Liver (tissue), 8 donors: ENCODE measurements at regions not wholly inside any gene's neighbourhood (a gene's known extent, or its start where the extent isn't known, plus 50 kb on each side); places are given as distances from the start of the nearest gene placed in this dataset.

Experiments used
- DNase-seq: peaks from one replicate; pipeline ENCODE4 v3.0.0-alpha.2; 2017; ENCODE audit warnings: low spot score
- H3K27ac ChIP-seq, 2 donors: one replicate each; pipeline ENCODE4 v1.7.0; 2013; ENCODE audit warnings: inconsistent platforms in 2 of 2, low read length in 2 of 2, control low read depth in 1 of 2, low read depth in 1 of 2, mild to moderate bottlenecking in 1 of 2
- H3K27me3 ChIP-seq, 4 donors: one replicate each; pipeline versions ENCODE4 v1.6.1 to v1.7.0; 2013; ENCODE audit warnings: low read length in 3 of 4, inconsistent platforms in 1 of 4, mild to moderate bottlenecking in 1 of 4, moderate library complexity in 1 of 4; ENCODE audit not compliant: control insufficient read depth in 4 of 4, insufficient read depth in 4 of 4
- H3K36me3 ChIP-seq, 4 donors: one replicate each; pipeline versions ENCODE4 v1.6.1 to v1.7.0; 2013; ENCODE audit warnings: low read length in 3 of 4, mild to moderate bottlenecking in 3 of 4, low read depth in 1 of 4, moderate library complexity in 1 of 4; ENCODE audit not compliant: control insufficient read depth in 4 of 4, insufficient read depth in 3 of 4
- H3K4me1 ChIP-seq, 4 donors: one replicate each; pipeline versions ENCODE4 v1.6.1 to v1.7.0; 2013; ENCODE audit warnings: low read length in 3 of 4, mild to moderate bottlenecking in 3 of 4, moderate library complexity in 1 of 4; ENCODE audit not compliant: control insufficient read depth in 4 of 4, insufficient read depth in 4 of 4
- H3K4me3 ChIP-seq, 3 donors: one replicate each; pipeline versions ENCODE4 v1.6.1 to v1.7.0; 2013; ENCODE audit warnings: low read length in 3 of 3, control low read depth in 1 of 3, low read depth in 1 of 3, mild to moderate bottlenecking in 1 of 3
- H3K9ac ChIP-seq, 2 donors: one replicate each; pipeline ENCODE4 v1.7.0; 2013; ENCODE audit warnings: low read length in 2 of 2, mild to moderate bottlenecking in 2 of 2, moderate library complexity in 2 of 2, control low read depth in 1 of 2, low read depth in 1 of 2
- H3K9me3 ChIP-seq, 4 donors: one replicate each; pipeline versions ENCODE4 v1.6.1 to v1.7.0; 2013; ENCODE audit warnings: low read length in 3 of 4; ENCODE audit not compliant: control insufficient read depth in 4 of 4
- ATF3 ChIP-seq: IDR thresholded peaks from 2 replicates; pipeline ENCODE4 v1.6.1; 2016; ENCODE audit warnings: antibody characterized with exemption
- CTCF ChIP-seq: fragments of 150-350 bp; IDR thresholded peaks from 2 replicates; pipeline ENCODE4 v1.5.1; 2017; ENCODE audit warnings: improper control_type of control experiment, low read depth, low read length; ENCODE audit not compliant: missing input control
- FOXA1 ChIP-seq: IDR thresholded peaks from 2 replicates; pipeline ENCODE4 v1.6.1; 2016; ENCODE audit warnings: antibody characterized with exemption
- GABPA ChIP-seq, 2 donors: IDR thresholded peaks in 1 of 2; conservative IDR thresholded peaks in 1 of 2; 2 replicates each; pipeline ENCODE4 v1.6.1; 2016; ENCODE audit warnings: antibody characterized with exemption in 2 of 2, mild to moderate bottlenecking in 1 of 2, moderate library complexity in 1 of 2
- HNF4A ChIP-seq, 2 donors: conservative IDR thresholded peaks; 2 replicates each; pipeline ENCODE4 v1.6.1; 2016; ENCODE audit warnings: antibody characterized with exemption in 2 of 2, mild to moderate bottlenecking in 2 of 2
- HNF4G ChIP-seq: IDR thresholded peaks from 2 replicates; pipeline ENCODE4 v1.6.1; 2016; ENCODE audit warnings: antibody characterized with exemption
- JUND ChIP-seq, 2 donors: IDR thresholded peaks; 2 replicates each; pipeline ENCODE4 v1.6.1; 2016; ENCODE audit warnings: antibody characterized with exemption in 2 of 2
- MAX ChIP-seq: IDR thresholded peaks from 2 replicates; pipeline ENCODE4 v1.6.1; 2016; ENCODE audit warnings: antibody characterized with exemption
- NR2F2 ChIP-seq: IDR thresholded peaks from 2 replicates; pipeline ENCODE4 v1.6.1; 2016; ENCODE audit warnings: antibody characterized with exemption
- RAD21 ChIP-seq, 2 donors: IDR thresholded peaks; 2 replicates each; pipeline ENCODE4 v1.6.1; 2016; ENCODE audit warnings: antibody characterized with exemption in 2 of 2, mild to moderate bottlenecking in 2 of 2
- REST ChIP-seq: IDR thresholded peaks from 2 replicates; pipeline ENCODE4 v1.6.1; 2016; ENCODE audit warnings: antibody characterized with exemption, mild to moderate bottlenecking
- RXRA ChIP-seq, 2 donors: IDR thresholded peaks; 2 replicates each; pipeline ENCODE4 v1.6.1; 2017 to 2018; ENCODE audit warnings: antibody characterized with exemption in 2 of 2, mild to moderate bottlenecking in 1 of 2
- SP1 ChIP-seq: IDR thresholded peaks from 2 replicates; pipeline ENCODE4 v1.6.1; 2018; ENCODE audit warnings: antibody characterized with exemption, mild to moderate bottlenecking
- TAF1 ChIP-seq: conservative IDR thresholded peaks from 2 replicates; pipeline ENCODE4 v1.6.1; 2016; ENCODE audit warnings: antibody characterized with exemption, mild to moderate bottlenecking
- YY1 ChIP-seq: IDR thresholded peaks from 2 replicates; pipeline ENCODE4 v1.6.1; 2016; ENCODE audit warnings: antibody characterized with exemption, mild to moderate bottlenecking
- ZBTB33 ChIP-seq: IDR thresholded peaks from 2 replicates; pipeline ENCODE4 v1.6.1; 2016; ENCODE audit warnings: antibody characterized with exemption
- WGBS: extraction: QIAGEN DNeasy Blood & Tissue Kit; methylation state at CpG from one replicate; pipeline ENCODE4 v1.1.7; 2013; 5-methylcytosine and 5-hydroxymethylcytosine counted together
- donor health status: healthy.
- donor health status: healthy.
- donor health status: healthy.
- donor health status: healthy.
- donor health status: healthy.

- TF ChIP-seq RXRA (IDR thresholded peaks at IDR 0.05) (no peak), YY1 (no peak), GABPA (IDR thresholded peaks at IDR 0.05 in 1 of 2, conservative IDR thresholded peaks at IDR 0.05 in 1 of 2) (no peak)
These were observed 260.6 kb upstream of the SKOR2 start (continued) for GRCh38 chr18:47512056-47512455.

- no peak for TF ChIP-seq ATF3
- TF ChIP-seq RXRA (IDR thresholded peaks at IDR 0.05) = no peak
- no peak for TF ChIP-seq FOXA1
- no peak for TF ChIP-seq HNF4G
- TF ChIP-seq YY1 = no peak
- TF ChIP-seq ZBTB33 = no peak
- TF ChIP-seq RAD21 (IDR thresholded peaks at IDR 0.05) = no peak
- no peak for TF ChIP-seq REST
- TF ChIP-seq TAF1 = no peak
- TF ChIP-seq GABPA (IDR thresholded peaks at IDR 0.05 in 1 of 2, conservative IDR thresholded peaks at IDR 0.05 in 1 of 2) = no peak
- Histone ChIP-seq H3K9me3 (no peaks in the 10 kb centered on the region), H3K4me1 (no peaks in the 10 kb centered on the region), H3K27ac (no peak overlapping the region), H3K27me3 (no peaks in the 10 kb centered on the region), H3K4me3 (no peak overlapping the region), H3K9ac (no peak overlapping the region), H3K36me3 (no peaks in the 10 kb centered on the region)
- DNase-seq = no peak
- 91% methylated on average over 4 of the region's 4 CpGs for WGBS
These were observed 259.4 kb upstream of the SKOR2 start for GRCh38 chr18:47510831-47511230.

- no peak overlapping the region for H3K4me3 ChIP-seq
- DNase-seq = no peak
- no peaks in the 10 kb centered on the region for H3K27me3 ChIP-seq
- H3K9ac ChIP-seq = no peak overlapping the region
- H3K27ac ChIP-seq = no peak overlapping the region
- H3K36me3 ChIP-seq = no peaks in the 10 kb centered on the region
- WGBS = 85% methylated on average over 3 of the region's 3 CpGs
- H3K9me3 ChIP-seq = no peaks in the 10 kb centered on the region
- TF ChIP-seq GABPA (IDR thresholded peaks at IDR 0.05 in 1 of 2, conservative IDR thresholded peaks at IDR 0.05 in 1 of 2) (no peak), SP1 (no peak)
- H3K4me1 ChIP-seq = no peaks in the 10 kb centered on the region
These were observed 256.2 kb upstream of the SKOR2 start for GRCh38 chr18:47507651-47508050.

- Histone ChIP-seq H3K9ac (no peak overlapping the region), H3K36me3 (no peaks in the 10 kb centered on the region), H3K27ac (no peak overlapping the region), H3K27me3 (no peaks in the 10 kb centered on the region), H3K4me1 (no peaks in the 10 kb centered on the region), H3K4me3 (no peak overlapping the region), H3K9me3 (no peaks in the 10 kb centered on the region)
- 68% methylated on average over 7 of the region's 7 CpGs for WGBS
- no peak for DNase-seq
- TF ChIP-seq HNF4G (no peak), FOXA1 (no peak), NR2F2 (no peak), YY1 (no peak), RXRA (IDR thresholded peaks at IDR 0.05) (no peak), SP1 (no peak), CTCF (no peak), MAX (no peak), HNF4A (conservative IDR thresholded peaks at IDR 0.05) (no peak), RAD21 (IDR thresholded peaks at IDR 0.05) (no peak), JUND (IDR thresholded peaks at IDR 0.05) (no peak), ZBTB33 (no peak)
These were observed 255.4 kb upstream of the SKOR2 start for GRCh38 chr18:47506897-47507296.
